HG03280 (cell line): ENCODE measurements at regions not wholly inside any gene's neighbourhood (a gene's known extent, or its start where the extent isn't known, plus 50 kb on each side); places are given as distances from the start of the nearest gene placed in this dataset.

Source experiments
- ATAC-seq: cut with Tn5 transposase; IDR thresholded peaks from one replicate; pipeline ENCODE4 v1.9.1; 2021; ENCODE audit warnings: mild to moderate bottlenecking, moderate library complexity; ENCODE audit not compliant: unreplicated experiment

DNA sequence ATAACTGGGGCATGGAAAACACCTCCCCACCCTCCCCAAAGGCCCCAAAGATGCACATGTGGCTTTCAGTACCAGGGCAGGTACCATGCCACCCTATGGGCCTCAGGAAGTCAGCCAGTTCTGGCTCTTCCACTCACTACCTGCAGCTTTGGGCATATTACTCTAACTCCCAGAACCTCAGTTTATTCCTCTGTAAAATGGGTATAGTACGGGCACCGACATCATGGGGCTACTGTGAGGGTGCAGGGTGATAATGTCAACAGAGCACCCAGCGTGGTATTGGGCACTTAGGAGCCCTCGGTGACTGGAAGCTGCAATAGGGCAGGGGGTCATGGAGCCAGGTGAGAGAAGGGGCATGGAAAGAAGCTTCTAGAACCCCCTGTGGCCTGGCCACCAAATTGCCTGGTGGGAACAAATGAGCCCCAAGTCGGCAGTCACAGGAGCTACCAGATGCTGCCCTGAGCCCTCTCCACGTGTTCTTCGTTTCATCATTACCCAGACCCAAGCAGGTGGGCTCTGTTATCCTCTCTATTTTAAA lies 512.1 kb downstream of the SHQ1 start:
- no peak for ATAC-seq

DNA sequence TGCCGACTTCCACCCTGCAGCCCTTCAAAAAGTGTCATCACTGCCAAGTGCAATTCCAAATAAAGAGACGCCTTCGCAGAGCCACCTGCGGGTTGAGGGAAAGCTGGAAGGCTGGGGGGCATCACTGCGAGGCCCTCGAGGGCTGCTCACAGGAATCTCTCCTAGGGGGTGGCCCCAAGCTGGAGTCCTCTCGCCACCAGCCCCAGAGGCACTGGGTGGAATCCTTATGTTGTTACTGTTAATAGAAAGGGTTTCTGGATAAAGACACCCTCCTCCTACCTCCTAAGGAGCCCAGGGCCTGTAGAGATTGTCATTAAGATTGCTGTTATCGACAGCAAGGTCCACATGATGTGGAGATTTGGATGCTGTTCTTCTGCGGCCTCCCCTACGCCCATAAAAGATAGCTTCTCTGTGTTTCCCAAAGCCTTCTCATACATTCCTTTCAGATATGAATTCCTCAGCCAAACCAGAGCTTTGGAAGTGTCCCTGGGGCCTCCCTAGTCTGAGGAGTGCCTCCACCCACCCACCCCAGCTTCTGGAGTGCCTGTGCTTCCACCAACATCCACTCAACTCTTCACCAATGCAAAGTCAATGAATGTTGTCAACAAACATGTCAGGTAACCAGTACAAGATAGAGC lies 512.7 kb downstream of the SHQ1 start:
- ATAC-seq, result no peak

DNA sequence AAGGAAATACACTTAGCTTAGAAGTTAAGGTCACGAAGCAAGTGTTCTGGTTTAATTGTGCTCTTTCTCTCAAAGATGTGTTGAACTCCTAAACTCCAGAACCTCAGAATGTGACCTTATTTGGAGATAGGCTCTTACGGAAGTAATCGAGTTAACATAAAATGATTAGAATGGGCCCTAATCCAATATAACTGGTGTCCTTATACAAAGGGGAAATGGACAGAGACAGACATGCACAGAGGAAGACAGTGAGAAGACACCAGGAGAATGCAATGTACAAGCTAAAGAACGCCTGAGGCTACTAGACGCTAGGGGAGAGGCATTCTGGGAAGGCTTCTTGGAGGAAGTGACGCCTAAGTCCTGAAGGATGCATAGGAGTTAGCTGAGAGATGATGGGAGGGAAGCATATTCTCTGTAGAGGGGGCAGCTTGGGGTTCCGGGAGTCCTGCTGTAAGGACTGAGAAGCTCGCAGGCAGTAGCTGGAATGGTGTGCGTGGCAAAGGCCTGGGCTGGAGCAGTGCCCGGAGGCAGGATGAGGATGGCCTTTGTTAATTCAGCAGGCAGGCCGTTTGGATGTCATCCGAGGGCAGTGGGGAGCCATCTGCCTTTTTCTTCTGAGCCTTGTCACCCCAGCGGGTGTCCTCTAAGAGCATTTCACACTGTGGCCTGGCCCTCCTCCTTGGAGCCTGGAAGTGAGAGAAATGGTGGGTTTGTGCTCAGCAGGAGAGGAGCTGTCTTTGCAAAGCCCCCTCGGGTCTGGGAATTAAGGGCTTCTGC lies 513.4 kb downstream of the SHQ1 start:
- no peak for ATAC-seq

DNA sequence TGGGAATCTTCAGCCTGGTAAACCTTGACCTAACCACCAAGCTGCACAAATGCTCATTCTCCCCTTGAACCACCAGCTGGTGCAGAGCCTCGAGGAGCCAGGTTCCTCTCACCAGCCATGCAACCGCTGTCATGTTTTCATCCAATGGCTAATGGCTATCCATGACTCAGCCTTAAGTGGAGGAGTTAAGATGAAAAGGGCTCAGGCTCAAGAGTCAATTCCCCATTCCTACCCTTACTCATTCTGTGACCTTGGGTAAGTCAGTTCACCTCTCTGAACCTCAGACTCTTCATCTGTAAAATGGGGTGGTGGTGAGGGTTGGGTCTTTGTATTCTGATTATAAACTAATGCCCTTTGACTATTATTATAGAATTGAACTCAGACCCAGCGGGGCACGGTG lies 515.6 kb downstream of the SHQ1 start:
- no peak for ATAC-seq

DNA sequence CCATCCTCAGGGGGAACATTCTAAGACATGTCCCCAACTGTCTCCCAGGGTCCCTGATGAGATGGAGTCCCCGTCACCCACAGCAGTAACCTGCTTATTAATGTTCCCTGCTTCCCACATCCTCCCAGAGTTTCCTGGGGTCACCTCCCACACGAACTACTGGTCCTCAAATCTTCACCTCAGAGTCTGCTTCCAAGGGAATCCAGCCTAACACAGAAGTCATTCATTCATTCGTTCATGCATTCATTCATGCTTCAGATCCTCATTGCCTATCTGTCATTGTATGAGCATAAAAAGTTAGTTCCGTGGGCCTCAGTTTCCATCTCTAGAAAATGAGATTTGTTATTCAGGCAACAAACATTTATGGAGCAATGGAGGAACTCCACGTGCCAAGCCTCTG lies 516.2 kb downstream of the SHQ1 start:
- ATAC-seq, result no peak

DNA sequence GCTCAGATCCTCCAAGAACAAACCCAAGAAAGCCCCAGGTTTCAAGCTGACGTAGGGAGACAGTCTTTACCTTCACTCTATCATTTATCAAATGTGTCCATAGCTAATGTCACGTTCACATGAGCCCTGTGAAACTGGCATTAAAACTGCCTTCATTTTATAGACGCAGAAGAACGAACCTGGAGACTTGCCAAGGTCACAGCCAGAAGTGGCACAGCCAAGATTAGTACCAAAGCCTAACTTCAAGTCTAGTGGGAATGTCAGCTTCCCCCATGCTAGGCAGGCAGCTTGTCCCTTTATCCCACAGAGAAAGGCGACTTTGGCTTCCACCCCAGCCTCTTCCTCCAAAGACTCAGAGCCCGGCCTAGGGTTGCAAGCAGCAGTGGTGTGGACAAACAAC lies 517.2 kb downstream of the SHQ1 start:
- ATAC-seq, result no peak

DNA sequence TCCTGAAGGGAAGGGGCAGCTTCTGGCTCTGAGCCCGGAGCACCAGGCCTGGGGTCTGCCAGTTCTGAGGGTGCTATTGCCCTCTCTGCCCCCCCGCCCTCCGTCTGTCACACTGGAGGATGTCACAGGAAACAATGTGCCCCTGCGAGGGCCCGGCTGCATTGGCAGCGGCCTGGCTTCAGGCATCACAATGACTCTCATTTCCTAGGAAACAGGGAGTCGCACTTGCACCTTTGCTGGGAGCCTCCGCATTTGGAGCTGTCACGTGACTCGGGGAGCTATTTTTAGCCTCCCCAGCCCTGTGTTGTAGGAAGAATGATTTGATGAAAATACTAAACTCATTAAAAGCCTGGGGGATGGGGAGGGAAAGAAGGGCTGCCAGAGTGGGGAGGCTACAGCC lies 518.9 kb downstream of the SHQ1 start:
- no peak for ATAC-seq

DNA sequence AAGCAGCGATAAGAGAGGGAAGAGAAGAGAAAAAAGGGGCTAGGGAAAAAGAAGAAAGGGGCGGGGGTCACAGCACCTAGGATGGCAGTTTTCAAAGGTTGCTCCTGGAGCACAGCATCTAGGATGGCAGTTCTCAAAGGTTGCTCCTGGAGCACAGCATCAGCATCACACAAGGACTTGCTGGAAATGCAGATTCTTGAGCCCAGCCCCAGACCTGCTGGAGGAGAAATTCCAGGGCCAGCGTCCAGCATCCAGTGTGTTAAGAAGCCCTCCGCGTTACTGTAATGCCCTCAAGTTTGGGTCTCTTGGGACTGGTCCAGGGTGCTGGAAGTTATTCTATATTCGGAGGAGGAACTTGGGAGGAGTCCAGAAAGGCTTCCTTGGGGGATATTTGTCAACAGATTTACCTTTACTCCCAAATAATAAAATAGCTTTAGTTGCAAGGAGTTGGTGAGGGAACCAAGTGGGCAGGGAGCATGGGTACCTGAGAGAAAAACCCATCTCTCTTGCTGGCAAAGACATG lies 519.4 kb downstream of the SHQ1 start:
- no peak for ATAC-seq

DNA sequence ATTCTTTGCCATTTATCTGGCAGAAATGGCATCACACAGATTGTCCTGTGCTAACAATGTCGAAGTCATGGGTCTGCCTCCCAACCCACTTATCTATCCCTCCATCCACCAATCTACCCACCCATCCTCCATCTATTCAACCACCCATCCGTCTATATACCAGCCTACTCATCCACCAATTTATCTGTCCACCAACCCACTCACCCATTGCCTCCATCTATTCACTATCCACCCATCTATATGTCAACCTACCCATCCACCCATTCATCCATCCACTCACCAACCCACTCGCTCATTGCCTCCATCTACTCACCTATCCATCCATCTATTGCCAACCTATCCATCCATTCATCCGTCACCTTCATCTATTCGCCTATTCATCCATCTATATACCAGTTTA lies 521.2 kb downstream of the SHQ1 start:
- no peak for ATAC-seq

DNA sequence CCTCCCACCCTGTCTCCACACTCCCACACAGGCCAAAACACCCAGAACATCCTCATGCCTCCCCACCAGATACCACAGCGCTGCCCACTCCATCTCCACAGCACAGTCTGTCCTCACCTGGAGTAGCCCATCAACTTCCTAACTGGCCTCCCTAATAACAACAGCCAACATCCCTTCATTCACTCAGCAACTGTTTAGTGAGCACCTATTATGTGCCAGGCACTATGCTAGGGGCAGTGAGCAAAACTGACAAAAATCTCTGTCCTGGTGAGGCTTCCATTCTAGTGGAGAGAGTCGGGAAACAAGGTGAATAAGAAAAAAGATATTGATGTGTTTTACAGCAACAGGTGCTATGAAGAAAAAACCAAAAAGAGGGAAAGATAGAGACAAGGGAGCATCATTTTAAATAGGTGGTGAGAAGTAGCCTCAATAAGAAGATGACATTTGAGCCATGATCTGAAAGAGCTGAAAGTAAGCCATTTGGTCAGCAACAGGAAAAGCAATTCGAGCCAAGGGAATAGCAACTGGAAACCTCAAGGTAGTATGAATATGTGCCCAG lies 523.9 kb downstream of the SHQ1 start:
- ATAC-seq, result no peak

DNA sequence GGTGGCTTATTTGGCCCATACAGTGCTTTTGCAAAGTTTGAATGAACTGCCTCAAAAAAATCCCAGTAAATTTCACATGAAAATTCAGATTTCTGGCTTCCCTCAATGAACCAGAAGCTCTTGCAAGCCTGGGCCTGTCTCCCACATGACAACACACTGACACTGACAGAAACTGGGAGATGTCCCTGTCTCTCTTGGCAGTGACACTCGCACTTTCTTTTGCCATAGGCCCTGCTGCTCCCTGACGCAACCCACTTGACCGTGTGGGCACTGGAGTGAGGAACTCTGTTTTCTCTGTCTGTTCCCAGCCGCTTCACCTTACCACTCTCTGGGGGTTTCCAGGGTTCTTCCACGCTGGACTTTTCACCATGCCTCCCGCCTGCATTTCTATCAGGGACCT lies 524.5 kb downstream of the SHQ1 start:
- no peak for ATAC-seq

DNA sequence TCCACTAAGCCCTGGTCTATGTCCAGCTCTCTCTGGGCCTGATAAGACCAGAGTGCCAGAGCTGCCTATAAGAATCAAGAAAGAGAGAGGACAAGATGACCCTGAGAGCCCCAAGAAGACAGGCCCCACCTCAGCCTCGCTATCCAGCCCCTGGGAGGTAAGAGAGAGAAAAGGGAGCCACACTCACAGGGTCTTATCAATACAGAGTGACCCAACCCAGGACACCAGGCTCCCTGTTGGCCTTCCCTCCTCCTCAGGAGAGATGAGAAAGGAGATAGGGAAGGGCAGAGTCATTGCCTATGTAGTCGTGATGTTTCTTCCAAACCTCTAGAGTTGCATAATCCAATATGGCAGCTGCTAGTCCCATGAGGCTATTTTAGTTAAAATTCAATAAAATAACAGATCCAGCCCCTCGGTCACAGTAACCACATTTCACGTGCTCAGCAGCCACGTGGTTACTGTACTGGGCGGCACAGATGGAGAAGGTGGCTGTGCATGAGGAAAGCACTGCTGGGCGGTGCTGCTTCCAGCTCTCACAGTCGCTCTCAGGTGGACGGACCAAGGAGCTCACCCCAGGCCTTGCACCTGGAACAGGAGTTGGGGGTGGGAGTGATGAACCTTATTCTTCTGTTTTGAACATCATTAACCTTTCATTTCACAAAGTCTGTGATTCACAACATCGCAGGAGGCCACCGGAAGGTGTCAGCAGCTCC lies 525.8 kb downstream of the SHQ1 start:
- ATAC-seq, result no peak

DNA sequence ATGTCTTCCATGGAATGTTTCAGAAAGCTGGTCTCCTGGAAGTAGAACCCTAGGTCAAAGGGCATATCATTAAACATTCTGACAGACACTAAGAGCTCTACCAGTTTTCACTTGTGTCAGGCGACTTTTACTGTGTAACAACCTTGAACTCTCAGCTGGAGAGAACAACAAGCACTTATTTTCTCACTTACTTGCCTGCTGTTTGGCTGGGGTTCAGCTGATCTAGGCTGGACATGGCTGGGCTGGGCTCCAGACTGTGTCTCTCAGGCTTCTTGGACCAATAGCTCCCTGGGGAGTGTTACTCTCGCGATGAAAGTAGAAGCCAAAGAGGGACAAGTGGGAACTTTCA lies 527.3 kb downstream of the SHQ1 start:
- no peak for ATAC-seq

DNA sequence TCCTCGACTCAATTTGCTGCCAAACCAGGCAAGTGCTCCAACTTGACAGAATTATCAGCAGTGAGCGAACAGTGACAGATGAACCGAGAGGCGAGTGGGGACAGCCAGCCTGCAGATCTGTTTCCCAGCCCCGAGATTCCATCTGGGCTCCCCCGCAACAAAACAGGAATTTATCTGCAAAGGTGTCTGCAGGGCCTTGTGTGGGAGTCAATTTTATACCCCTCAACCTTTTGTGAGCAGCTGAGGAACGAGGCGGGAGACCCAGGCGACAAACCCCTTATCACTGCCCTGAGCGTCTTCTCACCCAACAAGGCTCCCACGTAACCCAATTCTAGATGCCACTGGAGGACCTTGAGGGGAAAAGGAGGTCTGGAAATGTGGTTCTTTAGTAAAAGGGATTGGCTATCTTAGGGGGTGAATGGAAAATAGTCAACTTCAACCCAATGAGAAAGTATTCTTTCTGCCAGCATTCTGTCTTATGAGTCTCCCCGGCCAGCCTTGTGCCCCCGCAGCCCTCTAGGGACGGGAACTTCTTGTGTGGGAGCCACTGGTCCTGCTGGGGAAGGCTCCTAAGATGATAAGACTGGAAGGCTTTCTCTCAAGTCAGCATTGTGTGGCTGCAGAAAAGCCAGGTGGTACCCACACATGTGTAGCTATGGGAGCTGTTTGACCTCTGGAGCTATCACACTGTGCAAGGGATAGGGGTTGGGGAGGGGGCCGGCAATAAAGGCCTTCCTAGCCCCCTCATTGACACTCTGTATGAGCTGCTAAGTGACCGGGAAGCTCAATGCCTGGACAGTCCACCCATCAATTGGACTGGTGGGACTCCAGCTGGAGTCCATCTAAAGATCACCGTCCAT lies 527.9 kb downstream of the SHQ1 start:
- no peak for ATAC-seq

DNA sequence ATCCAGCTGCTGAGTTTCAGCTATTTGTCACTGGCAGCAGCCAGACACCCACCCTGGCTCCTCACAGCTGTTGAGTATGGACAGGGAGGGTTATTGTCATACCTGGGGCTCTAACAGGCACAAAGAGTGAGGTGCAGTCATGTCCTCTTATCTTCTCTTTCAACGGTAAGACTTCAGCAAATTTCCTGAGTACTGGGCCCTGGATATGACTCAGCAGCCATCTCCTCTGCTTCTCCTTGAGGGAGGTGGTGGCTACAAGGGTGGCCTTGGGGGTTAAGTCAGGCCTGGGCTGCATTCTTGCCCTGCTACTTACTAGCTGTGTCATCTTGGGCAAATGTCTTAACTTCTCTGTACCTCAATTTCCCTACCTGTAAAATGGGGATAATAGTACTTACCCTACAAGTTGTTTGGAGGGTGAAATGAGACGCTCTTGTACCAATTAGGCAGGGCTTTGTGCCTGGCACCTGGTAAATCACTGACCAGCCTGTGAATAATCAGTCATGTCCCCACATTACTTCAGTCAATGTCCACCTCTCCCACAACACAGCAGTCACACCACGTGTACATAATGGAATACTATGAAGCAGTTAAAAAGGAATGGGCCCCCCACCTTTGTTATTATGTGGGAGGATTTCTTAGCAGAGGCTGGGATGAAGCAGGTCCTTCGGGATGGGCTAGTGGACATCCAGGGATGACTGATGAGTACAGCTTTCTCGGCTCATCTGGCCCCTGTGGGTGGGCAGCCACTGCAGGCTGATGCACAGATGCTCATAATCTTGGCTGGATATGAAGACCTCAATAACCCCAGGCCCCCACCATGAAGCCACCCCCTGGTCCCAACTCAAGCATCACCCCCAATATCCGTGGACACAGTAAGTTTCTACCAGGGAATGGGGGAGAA lies 528.8 kb downstream of the SHQ1 start:
- ATAC-seq, result no peak

DNA sequence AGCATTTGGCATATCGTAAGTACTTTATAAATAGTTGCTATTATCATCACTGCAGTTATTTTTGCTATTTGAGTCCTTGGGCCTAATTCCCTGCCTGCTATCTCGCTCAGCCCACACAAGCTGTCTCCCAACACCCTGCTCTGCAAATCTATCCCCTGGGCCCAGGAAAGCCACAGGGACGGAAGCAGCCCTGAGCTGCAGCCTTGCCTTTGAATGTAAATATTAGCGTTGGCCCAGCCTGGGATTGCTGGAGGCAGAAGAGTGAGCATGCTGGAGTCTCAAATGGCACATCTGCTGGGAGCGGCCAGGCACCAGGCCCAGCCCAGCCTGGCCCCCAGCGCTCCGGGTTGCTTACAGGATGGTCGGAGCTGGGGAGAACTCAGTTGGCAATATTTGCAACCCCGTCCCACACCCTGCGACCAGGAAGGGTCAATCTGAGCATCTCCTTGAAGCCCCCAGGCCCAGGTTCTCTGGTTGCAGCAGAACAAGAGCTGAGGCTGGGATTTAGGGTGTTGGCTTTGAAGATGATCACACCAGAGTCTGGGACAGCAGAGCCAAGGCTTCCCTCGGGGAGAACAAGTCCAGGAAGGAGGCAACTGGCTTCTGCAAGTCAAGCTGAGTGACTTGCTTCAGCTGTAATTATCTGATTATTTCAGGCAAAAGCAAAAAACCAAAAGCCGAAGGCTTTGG lies 529.6 kb downstream of the SHQ1 start:
- ATAC-seq, result no peak

DNA sequence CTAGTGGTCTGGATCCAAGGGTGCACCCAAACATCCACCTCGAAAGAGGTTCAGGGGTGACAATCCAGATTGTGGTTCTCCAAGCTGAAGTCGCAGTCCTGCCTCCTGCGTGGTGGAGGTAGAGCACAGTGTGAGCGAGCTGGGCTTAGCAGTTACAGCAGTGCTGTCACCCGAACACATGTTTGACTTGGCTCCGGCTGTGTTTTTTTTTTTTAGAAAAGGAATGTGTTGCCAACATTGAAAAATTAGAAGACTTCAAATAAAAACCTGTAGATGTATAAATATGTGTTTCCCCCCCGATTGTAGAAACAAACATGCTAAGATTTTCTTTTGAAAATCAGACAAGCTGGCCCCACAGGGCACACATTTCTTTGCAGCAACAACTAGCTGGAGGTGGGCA lies 530.8 kb downstream of the SHQ1 start:
- ATAC-seq, result no peak

DNA sequence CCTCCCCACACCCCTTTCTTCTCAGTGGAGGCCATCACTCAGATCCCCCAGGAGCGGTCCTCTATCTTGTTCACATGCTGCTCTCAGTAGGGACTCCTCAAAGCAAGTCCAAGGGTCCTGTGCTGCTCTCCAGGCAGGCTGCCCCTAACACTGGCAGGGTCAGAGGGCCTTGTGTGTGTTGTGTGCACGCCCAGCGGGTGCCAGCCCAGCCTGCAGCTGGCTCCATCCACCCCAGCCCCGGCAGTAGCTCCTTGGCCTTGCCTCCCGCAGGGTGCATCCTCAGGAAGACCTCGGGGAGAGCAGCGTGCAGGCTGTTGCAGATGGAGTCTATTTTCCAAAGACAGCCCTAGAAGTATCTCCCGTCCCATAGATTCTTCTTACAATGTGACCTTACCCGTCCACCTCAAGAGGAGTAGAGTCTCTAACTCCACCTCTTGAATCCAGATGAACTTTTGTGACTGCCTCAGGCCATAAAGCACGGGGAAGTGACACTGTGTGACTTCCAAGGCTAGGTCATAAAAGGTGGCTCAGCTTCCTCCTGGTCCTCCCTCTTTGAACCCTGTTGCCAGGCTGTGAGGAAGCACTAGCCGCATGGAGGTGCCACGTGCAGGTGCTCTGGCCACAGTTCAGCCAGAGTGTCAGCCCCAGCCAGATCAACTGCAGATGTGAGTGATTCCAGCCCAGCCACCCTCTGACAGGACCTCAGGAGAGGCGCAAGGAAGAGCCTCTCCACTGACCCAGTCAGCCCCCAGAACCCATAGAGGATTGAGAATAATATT lies 531.6 kb downstream of the SHQ1 start:
- no peak for ATAC-seq
